C1 segment of cervical spinal cord (tissue), 14 donors: ENCODE measurements at regions not wholly inside any gene's neighbourhood (a gene's known extent, or its start where the extent isn't known, plus 50 kb on each side); places are given as distances from the start of the nearest gene placed in this dataset.

Experiments used
- DNase-seq, 14 donors: peaks; one replicate each; lab custom pipeline; 2025; lab: John Stamatoyannopoulos, UW

GRCh38 chr13:52975969-52976368 is 52.6 kb upstream of the OLFM4 start:
- DNase-seq, result no peak

- no peak for DNase-seq
Observed at GRCh38 chr13:52975161-52975560, 53.5 kb upstream of the OLFM4 start.

- no peak for DNase-seq
Observed at GRCh38 chr13:52974711-52975110, 53.9 kb upstream of the OLFM4 start.

- DNase-seq, result no peak
Observed at GRCh38 chr13:52969373-52969772, 59.2 kb upstream of the OLFM4 start.

GRCh38 chr13:52968074-52968700 is 60.4 kb upstream of the OLFM4 start:
- peak in 10 of 14 donors; percentile 6 to 73 (median 34) for DNase-seq

- DNase-seq, result no peak
Observed at GRCh38 chr13:52961987-52962386, 66.6 kb upstream of the OLFM4 start.

- DNase-seq, result no peak
Observed at GRCh38 chr13:52961256-52961910, 67.2 kb upstream of the OLFM4 start.

- DNase-seq, result no peak
Observed at GRCh38 chr13:52955472-52955874, 73.1 kb upstream of the OLFM4 start.

GRCh38 chr13:52954838-52955237 is 73.8 kb upstream of the OLFM4 start:
- no peak for DNase-seq

GRCh38 chr13:52950436-52950956 is 78.1 kb upstream of the OLFM4 start:
- DNase-seq, result no peak

- DNase-seq, result peak in 8 of 14 donors; percentile 9 to 54 (median 34)
Observed at GRCh38 chr13:52949742-52950141, 78.9 kb upstream of the OLFM4 start.

GRCh38 chr13:52949044-52949443 is 79.6 kb upstream of the OLFM4 start:
- no peak for DNase-seq

GRCh38 chr13:52947921-52948373 is 80.7 kb upstream of the OLFM4 start:
- peak in 4 of 14 donors; percentile 22 to 48 (median 29) for DNase-seq

GRCh38 chr13:52945348-52945747 is 83.3 kb upstream of the OLFM4 start:
- DNase-seq, result no peak

- DNase-seq, result no peak
Observed at GRCh38 chr13:52944697-52945096, 83.9 kb upstream of the OLFM4 start.

- no peak for DNase-seq
Observed at GRCh38 chr13:52938065-52938464, 89.6 kb upstream of the PCDH8 start.

- DNase-seq, result no peak
Observed at GRCh38 chr13:52936806-52937205, 88.4 kb upstream of the PCDH8 start.

GRCh38 chr13:52934258-52934657 is 85.8 kb upstream of the PCDH8 start:
- DNase-seq, result no peak

GRCh38 chr13:52933547-52934210 is 85.2 kb upstream of the PCDH8 start:
- DNase-seq, result no peak

- no peak for DNase-seq
Observed at GRCh38 chr13:52933099-52933498, 84.7 kb upstream of the PCDH8 start.

GRCh38 chr13:52932649-52933048 is 84.2 kb upstream of the PCDH8 start:
- no peak for DNase-seq
